Hematopoietic multipotent progenitor cell (in vitro differentiated cells): ENCODE measurements at regions not wholly inside any gene's neighbourhood (a gene's known extent, or its start where the extent isn't known, plus 50 kb on each side); places are given as distances from the start of the nearest gene placed in this dataset. TPM values are rescaled to one million over a fixed set of nuclear protein-coding genes. Genes with fewer than 3 reads are reported as not detected.

Experiments used
- small RNA-seq: library from RNA; depleted of rRNA; stranded (forward); fragments of <200 nt; gene quantifications from one replicate; pipeline ENCODE3, GENCODE V24; 2012

Small RNA genes in the stretch of these regions (small RNA-seq; reads per million reads assigned to genes)
- not detected for gene AC139792.3
